ENCODE measurements at regions not wholly inside any gene's neighbourhood (a gene's known extent, or its start where the extent isn't known, plus 50 kb on each side); places are given as distances from the start of the nearest gene placed in this dataset.

DNA sequence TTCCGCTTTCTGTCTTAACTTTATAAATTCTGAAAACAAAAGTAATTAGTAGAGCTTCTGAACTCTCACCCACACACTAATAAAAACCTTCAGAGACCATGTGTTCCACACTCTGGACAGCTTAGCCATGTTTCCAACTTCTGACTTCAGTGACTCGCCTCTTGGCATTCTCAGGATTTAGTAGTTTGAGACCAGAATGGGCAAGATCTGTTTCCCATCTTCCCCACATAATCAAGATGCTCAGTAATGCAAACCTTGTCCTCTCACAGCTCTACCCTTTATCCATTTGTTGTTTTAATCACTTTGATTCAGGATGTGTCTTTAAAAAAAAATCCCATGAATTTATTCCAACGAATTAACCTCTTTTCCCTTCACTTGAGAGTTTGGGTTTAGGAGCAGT is 166.6 kb upstream of the SLC24A5 start:
- no peak for TF ChIP-seq FOXP2 (optimal IDR thresholded peaks at IDR 0.05; ENCODE audit: borderline replicate concordance, extremely low read depth, extremely low read length, insufficient read depth)
- TF ChIP-seq TAF1 (IDR thresholded peaks at IDR 0.05; ENCODE audit: borderline replicate concordance, insufficient read depth, low read length) = no peak
- TF ChIP-seq SIN3A (IDR thresholded peaks at IDR 0.05; ENCODE audit: borderline replicate concordance, insufficient read depth, low read length) = no peak
- TF ChIP-seq, protein P1, sequence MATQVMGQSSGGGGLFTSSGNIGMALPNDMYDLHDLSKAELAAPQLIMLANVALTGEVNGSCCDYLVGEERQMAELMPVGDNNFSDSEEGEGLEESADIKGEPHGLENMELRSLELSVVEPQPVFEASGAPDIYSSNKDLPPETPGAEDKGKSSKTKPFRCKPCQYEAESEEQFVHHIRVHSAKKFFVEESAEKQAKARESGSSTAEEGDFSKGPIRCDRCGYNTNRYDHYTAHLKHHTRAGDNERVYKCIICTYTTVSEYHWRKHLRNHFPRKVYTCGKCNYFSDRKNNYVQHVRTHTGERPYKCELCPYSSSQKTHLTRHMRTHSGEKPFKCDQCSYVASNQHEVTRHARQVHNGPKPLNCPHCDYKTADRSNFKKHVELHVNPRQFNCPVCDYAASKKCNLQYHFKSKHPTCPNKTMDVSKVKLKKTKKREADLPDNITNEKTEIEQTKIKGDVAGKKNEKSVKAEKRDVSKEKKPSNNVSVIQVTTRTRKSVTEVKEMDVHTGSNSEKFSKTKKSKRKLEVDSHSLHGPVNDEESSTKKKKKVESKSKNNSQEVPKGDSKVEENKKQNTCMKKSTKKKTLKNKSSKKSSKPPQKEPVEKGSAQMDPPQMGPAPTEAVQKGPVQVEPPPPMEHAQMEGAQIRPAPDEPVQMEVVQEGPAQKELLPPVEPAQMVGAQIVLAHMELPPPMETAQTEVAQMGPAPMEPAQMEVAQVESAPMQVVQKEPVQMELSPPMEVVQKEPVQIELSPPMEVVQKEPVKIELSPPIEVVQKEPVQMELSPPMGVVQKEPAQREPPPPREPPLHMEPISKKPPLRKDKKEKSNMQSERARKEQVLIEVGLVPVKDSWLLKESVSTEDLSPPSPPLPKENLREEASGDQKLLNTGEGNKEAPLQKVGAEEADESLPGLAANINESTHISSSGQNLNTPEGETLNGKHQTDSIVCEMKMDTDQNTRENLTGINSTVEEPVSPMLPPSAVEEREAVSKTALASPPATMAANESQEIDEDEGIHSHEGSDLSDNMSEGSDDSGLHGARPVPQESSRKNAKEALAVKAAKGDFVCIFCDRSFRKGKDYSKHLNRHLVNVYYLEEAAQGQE (IDR thresholded peaks at IDR 0.05; ENCODE audit: insufficient read depth in 1 of 2, low read depth in 2 of 2, low read length in 2 of 2) = no peak
- TF ChIP-seq POLR2AphosphoS5 (IDR thresholded peaks at IDR 0.05; ENCODE audit: low read depth, low read length) = no peak

All from PFSK-1 (cell line).